Activated T-helper 1 cell treated with anti-CD3 and anti-CD28 coated beads, Interleukin-12 subunit alpha, Interleukin-12 subunit beta, Interleukin-2, Interleukin-4 antibody, amounts not matched to agents 30 ng/mL and 10 ng/mL and 1 ng/mL, durations not matched to agents 14 hours and 24 hours and 36 hours (primary cell): ENCODE measurements at regions not wholly inside any gene's neighbourhood (a gene's known extent, or its start where the extent isn't known, plus 50 kb on each side); places are given as distances from the start of the nearest gene placed in this dataset.
"Not testable (repeated sequence)": the region's sequence is repeated elsewhere in the genome, so short reads cannot be mapped to it uniquely, and the experiment has no call there.

Experiments used
- DNase-seq: peaks from one replicate; pipeline ENCODE4 v3.0.0; 2021; ENCODE audit warnings: low spot score
- H3K27ac Mint-ChIP-seq: one replicate; pipeline ENCODE4 v1.8.0; 2021; ENCODE audit warnings: mild to moderate bottlenecking, mixed read lengths
- H3K27me3 Mint-ChIP-seq: one replicate; pipeline ENCODE4 v1.8.0; 2022; ENCODE audit warnings: mild to moderate bottlenecking, moderate library complexity, mixed read lengths; ENCODE audit not compliant: insufficient read depth
- H3K36me3 Mint-ChIP-seq: one replicate; pipeline ENCODE4 v1.8.0; 2021; ENCODE audit warnings: low read depth, mixed read lengths
- H3K4me1 Mint-ChIP-seq: one replicate; pipeline ENCODE4 v1.8.0; 2021; ENCODE audit warnings: low read depth, mixed read lengths
- H3K4me3 Mint-ChIP-seq: one replicate; pipeline ENCODE4 v1.8.0; 2021; ENCODE audit warnings: mild to moderate bottlenecking, moderate library complexity, mixed read lengths
- H3K9me3 Mint-ChIP-seq: one replicate; pipeline ENCODE4 v1.8.0; 2021; ENCODE audit warnings: mixed read lengths
- intact Hi-C: fragments of 100-400 bp; cut with micrococcal nuclease; formaldehyde crosslinking; loops from one replicate; pipeline ENCODE4 v1.15.1; 2024

DNA sequence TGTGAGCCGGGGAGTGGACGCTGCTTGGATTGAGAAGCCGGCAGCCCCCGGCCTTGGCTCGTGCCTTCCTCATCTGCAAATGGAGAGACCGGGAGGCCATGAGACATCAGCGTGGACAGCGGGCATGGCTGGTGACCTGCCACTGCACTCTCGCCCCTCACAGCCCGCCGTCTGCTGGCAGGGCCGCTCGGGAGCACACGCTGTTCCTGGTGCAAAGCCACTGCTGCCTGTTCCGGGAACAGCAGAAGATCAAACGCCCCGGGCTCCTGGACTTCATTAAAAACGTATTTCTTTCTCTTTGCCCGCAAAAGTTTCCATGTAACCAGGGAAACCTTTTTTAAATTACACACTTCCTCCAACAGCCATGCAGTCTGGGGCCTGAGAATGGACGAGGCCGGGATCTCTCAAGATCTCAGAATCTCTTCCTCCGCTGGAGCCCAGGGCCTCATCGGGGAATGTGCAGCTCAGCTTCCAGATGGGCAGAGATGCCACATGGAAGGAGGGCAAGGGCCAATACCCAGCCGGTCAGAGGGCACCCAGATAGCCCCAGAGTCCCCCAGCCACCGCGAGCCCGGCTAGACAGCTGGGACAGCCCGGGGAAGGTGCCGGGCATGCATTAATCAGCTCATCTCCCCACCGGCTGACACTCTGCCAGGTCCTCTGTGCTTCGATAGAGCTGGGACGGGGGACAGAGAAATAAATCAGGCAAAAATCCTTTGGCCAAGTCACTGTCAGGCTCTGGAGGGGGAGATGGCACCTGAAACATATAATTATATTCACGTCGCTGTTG lies 62.8 kb upstream of the PRR5 start:
- Mint-ChIP-seq H3K4me1 (no peaks in the 10 kb centered on the region), H3K4me3 (no peak overlapping the region), H3K9me3 (no peaks in the 10 kb centered on the region), H3K27ac (no peak overlapping the region), H3K27me3 (peaks cover 6% of the 10 kb centered on the region), H3K36me3 (no peaks in the 10 kb centered on the region)
- DNase-seq, result no peak
- intact Hi-C loops, result no loop called here

DNA sequence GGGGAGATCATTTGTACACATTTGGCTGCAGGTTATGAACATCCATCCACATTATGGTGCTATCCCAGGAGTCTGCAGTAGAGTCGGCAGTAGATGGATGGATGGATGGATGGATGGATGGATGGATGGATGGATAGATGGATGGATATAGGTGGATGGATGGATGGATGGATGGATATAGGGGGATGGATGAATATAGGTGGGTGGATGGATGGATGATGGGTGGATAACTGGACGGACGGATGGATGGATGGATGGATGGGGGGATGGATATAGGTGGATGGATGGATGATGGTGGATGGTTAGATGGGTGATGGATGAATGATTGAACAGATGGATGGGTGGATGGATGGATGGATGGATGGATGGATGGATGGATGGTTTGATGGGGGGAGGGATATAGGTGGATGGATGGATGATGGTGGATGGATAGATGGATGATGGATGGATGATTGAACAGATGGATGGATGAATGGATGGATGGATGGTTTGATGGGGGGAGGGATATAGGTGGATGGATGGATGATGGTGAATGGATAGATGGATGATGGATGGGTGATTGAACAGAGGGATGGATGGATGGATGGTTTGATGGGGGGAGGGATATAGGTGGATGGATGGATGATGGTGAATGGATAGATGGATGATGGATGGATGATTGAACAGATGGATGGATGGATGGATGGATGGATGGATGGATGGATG lies 65.3 kb upstream of the PRR5 start:
- DNase-seq, H3K27ac Mint-ChIP-seq, H3K4me3 Mint-ChIP-seq, H3K9me3 Mint-ChIP-seq, H3K27me3 Mint-ChIP-seq, H3K4me1 Mint-ChIP-seq, intact Hi-C loops, H3K36me3 Mint-ChIP-seq: not testable (repeated sequence)

DNA sequence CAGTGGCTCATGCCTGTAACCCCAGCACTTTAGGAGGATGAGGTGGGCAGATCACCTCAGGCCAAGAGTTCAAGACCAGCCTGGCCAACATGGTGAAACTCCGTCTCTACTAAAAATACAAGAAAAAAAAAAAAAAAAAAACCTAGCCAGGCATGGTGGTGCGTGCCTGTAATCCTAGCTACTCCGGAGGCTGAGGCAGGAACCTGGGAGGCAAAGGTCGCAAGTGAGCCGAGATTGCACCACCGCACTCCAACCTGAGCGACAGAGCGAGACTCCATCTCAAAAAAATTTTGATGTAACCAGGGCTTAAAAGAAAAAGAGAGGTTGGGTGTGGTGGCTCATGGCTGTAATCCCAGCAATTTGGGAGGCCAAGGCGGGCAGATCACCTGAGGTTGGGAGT lies 66.4 kb upstream of the PRR5 start:
- intact Hi-C loops, H3K27ac Mint-ChIP-seq, H3K36me3 Mint-ChIP-seq, H3K27me3 Mint-ChIP-seq, DNase-seq, H3K9me3 Mint-ChIP-seq, H3K4me3 Mint-ChIP-seq, H3K4me1 Mint-ChIP-seq: not testable (repeated sequence)

- Mint-ChIP-seq H3K36me3 (no peaks in the 10 kb centered on the region), H3K9me3 (peaks cover 3% of the 10 kb centered on the region), H3K4me1 (no peaks in the 10 kb centered on the region), H3K27me3 (peaks cover 5% of the 10 kb centered on the region), H3K4me3 (no peak overlapping the region), H3K27ac (no peak overlapping the region)
- intact Hi-C loops, result no loop called here
- DNase-seq, result no peak
These were observed 67.3 kb upstream of the PRR5 start for GRCh38 chr22:44634426-44635321.

DNA sequence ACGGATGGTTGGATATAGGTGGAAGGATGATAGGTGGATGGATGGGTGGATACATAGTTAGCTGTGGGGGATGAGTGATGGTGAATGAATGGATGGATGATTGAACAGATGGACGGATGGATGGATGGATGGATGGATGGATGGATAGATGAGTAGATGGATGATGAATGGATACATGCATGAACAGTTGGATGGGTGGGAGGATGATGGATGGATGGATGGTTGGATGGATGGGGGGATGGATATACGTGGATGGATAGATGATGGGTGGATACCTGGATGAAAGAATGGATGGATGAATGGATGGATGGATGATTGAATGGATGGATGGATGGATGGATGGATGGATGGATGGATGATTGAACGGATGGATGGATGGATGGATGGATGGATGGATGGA lies 68.4 kb upstream of the PRR5 start:
- H3K36me3 Mint-ChIP-seq, result no peaks in the 10 kb centered on the region
- intact Hi-C loops, result no loop called here
- H3K27ac Mint-ChIP-seq, result no peak overlapping the region
- peaks cover 3% of the 10 kb centered on the region for H3K9me3 Mint-ChIP-seq
- no peak overlapping the region for H3K4me3 Mint-ChIP-seq
- H3K27me3 Mint-ChIP-seq, result peaks cover 8% of the 10 kb centered on the region
- H3K4me1 Mint-ChIP-seq, result no peaks in the 10 kb centered on the region
- DNase-seq, result no peak

- no peak for DNase-seq
- Mint-ChIP-seq H3K27me3 (peaks cover 8% of the 10 kb centered on the region), H3K36me3 (no peaks in the 10 kb centered on the region), H3K4me3 (no peak overlapping the region), H3K27ac (no peak overlapping the region), H3K4me1 (no peaks in the 10 kb centered on the region), H3K9me3 (peaks cover 3% of the 10 kb centered on the region)
- intact Hi-C loops, result no loop called here
These were observed 69.2 kb upstream of the PRR5 start for GRCh38 chr22:44632541-44633396.

GRCh38 chr22:44630826-44631225 lies 71.2 kb upstream of the PRR5 start:
- Mint-ChIP-seq H3K9me3 (peaks cover 3% of the 10 kb centered on the region), H3K27me3 (peaks cover 8% of the 10 kb centered on the region), H3K4me1 (no peaks in the 10 kb centered on the region), H3K36me3 (no peaks in the 10 kb centered on the region), H3K4me3 (no peak overlapping the region), H3K27ac (no peak overlapping the region)
- intact Hi-C loops, result no loop called here
- no peak for DNase-seq

GRCh38 chr22:44628835-44629234 lies 73.2 kb upstream of the PRR5 start:
- no peak overlapping the region for H3K4me3 Mint-ChIP-seq
- DNase-seq, result no peak
- no peaks in the 10 kb centered on the region for H3K36me3 Mint-ChIP-seq
- H3K27me3 Mint-ChIP-seq, result peaks cover 8% of the 10 kb centered on the region
- peaks cover 3% of the 10 kb centered on the region for H3K9me3 Mint-ChIP-seq
- intact Hi-C loops, result loop anchor here (10.0 kb wide), 1 partner anchor 434 kb away; no protein-coding TSS in a partner anchor
- H3K27ac Mint-ChIP-seq, result no peak overlapping the region
- no peaks in the 10 kb centered on the region for H3K4me1 Mint-ChIP-seq

GRCh38 chr22:44628273-44628672 lies 73.7 kb upstream of the PRR5 start:
- intact Hi-C loops, result loop anchor here (10.0 kb wide), 1 partner anchor 433 kb away; no protein-coding TSS in a partner anchor
- Mint-ChIP-seq H3K9me3 (peaks cover 3% of the 10 kb centered on the region), H3K4me1 (no peaks in the 10 kb centered on the region), H3K36me3 (no peaks in the 10 kb centered on the region), H3K27me3 (peaks cover 8% of the 10 kb centered on the region), H3K27ac (no peak overlapping the region), H3K4me3 (no peak overlapping the region)
- no peak for DNase-seq

DNA sequence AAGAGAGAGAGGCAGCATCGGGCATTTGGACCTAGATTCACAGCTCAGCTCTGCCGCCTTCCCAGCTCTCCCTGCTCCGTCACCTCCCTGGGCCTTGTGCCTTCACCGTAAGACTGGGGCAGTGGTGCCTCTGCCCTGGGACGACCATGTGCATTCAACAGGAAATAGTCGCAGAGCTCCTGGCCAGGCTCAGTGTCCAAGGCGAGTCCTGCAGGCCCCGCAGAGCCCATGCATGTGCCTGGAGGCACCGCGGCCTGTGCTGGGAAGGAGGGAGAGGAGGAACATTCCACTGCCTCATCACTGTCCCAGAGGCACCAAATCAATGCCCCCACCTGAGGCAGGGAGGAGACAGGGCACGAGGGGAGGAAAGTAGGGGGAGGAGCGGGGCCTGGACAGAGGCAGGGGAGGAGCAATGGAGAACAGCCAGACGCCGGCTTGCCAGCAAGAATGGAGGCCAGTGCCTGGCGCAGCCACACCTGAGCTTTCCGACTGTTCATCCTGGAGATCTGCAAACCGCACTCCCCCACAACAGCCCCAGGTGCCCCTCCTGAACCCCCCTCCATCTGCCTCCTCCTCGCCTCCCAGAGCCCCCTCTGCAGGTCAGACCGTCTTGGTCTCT lies 74.4 kb upstream of the PRR5 start:
- no peaks in the 10 kb centered on the region for H3K4me1 Mint-ChIP-seq

GRCh38 chr22:44625981-44626687 lies 75.9 kb upstream of the PRR5 start:
- DNase-seq, result peak; percentile 70
- Mint-ChIP-seq H3K4me3 (no peak overlapping the region), H3K9me3 (no peaks in the 10 kb centered on the region), H3K4me1 (no peaks in the 10 kb centered on the region), H3K27ac (no peak overlapping the region), H3K27me3 (peaks cover 7% of the 10 kb centered on the region), H3K36me3 (no peaks in the 10 kb centered on the region)
- intact Hi-C loops, result loop anchor here (1.0 to 10.0 kb wide), 5 partner anchors 59 to 1241 kb away; no protein-coding TSS in a partner anchor

More for the DNA sequence above, 74.4 kb upstream of the PRR5 start:
- H3K9me3 Mint-ChIP-seq, result peaks cover 3% of the 10 kb centered on the region
- intact Hi-C loops, result loop anchor here (10.0 kb wide), 1 partner anchor 433 kb away; no protein-coding TSS in a partner anchor
- no peak overlapping the region for H3K4me3 Mint-ChIP-seq
- H3K36me3 Mint-ChIP-seq, result no peaks in the 10 kb centered on the region
- peaks cover 8% of the 10 kb centered on the region for H3K27me3 Mint-ChIP-seq
- DNase-seq, result no peak
- no peak overlapping the region for H3K27ac Mint-ChIP-seq
